ENCODE measurements at regions not wholly inside any gene's neighbourhood (a gene's known extent, or its start where the extent isn't known, plus 50 kb on each side); places are given as distances from the start of the nearest gene placed in this dataset.

GRCh38 chr18:77905011-77905410 lies 655.4 kb downstream of the GALR1 start:
- TF ChIP-seq CTCF (conservative IDR thresholded peaks at IDR 0.05 in 1 of 2, IDR thresholded peaks at IDR 0.05 in 1 of 2; ENCODE audit: low read depth in 1 of 2, low read length in 2 of 2) = no peak
- TF ChIP-seq EZH2 (IDR thresholded peaks at IDR 0.05; ENCODE audit: low read length, missing control alignments) = no peak

Measured in fibroblast of lung (primary cell).